HG03039 (cell line): ENCODE measurements at regions not wholly inside any gene's neighbourhood (a gene's known extent, or its start where the extent isn't known, plus 50 kb on each side); places are given as distances from the start of the nearest gene placed in this dataset.
A peak's percentile ranks its signal among the peaks of the same experiment; 100 is the strongest.

Source experiments
- ATAC-seq: cut with Tn5 transposase; IDR thresholded peaks from one replicate; pipeline ENCODE4 v1.9.1; 2021; ENCODE audit warnings: mild to moderate bottlenecking, moderate library complexity; ENCODE audit not compliant: unreplicated experiment

DNA sequence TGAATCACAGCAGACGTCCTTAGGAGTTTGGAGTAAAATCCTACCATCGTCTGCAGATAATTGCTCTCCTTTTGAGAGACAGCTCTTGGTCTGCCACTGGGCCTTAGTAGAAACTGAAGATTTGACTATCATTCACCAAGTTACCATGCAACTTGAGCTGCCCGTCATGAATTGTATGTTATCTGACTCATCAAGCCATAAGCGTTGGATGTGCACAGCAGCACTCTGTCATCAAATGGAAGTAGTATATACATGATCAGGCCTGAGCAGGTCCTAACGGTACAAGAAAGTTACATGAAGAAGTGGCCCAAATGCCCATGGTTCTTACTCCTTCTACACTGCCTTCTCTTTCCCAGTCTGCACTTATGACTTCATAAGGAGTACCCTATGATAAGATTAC, 317.8 kb downstream of the GPATCH2 start:
- ATAC-seq, result no peak

- no peak for ATAC-seq
Observed at GRCh38 chr1:217311766-217312165, 319.1 kb downstream of the GPATCH2 start.

- ATAC-seq, result no peak
Observed at GRCh38 chr1:217311269-217311668, 319.6 kb downstream of the GPATCH2 start.

DNA sequence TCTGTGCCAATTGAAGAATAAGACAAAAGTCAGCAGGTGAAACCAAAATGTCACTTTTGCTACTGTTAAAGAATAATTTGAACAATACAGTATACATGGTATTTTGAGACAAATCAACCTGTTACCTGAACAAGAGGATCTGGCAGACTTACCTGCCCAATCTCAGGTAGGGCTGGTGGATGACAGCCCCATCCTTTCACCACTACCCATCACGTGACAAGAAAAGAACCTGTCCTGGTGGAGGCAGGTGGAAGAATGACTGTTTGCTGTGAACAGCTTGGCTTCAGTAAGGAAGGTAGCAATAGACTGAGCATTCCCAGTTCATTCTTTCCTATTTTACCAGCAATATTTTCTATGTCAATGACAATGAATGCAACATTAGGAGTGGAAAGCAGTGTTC, 349.6 kb downstream of the GPATCH2 start:
- ATAC-seq, result no peak

- no peak for ATAC-seq
Observed at GRCh38 chr1:217275655-217276398, 355.1 kb downstream of the GPATCH2 start.

DNA sequence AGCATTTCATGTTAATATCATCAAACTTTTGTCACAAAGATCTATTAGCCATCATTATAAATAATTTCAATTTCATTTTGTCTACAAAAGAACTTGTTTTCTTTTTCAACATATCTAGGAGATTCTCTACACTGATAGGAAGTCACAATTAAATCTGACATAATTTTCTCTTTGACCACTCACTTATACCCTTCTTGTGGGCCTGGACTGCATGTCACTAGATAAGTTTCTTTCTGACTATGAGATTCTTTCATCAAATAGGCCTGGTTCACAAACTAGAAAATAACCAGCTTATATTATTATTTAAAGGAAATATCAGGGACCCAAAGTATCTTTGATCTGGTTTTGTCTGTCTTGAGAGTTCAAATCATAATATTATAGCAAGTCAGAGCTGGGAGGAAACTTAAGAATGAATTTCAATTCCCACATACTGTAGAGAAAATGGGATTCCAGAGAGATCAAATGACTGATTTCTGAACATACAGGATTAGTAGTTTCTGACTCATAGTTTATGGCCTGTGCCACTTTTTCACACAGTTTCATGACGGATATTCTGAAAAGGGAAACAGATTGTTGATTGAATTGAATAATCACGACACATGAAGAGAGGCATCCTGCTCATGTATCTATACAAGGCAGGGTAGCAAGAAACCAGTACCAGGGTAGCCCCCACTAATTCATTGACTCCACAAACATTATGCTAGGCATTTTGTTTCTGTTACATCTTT, 355.8 kb downstream of the GPATCH2 start:
- ATAC-seq, result peak; percentile 52

DNA sequence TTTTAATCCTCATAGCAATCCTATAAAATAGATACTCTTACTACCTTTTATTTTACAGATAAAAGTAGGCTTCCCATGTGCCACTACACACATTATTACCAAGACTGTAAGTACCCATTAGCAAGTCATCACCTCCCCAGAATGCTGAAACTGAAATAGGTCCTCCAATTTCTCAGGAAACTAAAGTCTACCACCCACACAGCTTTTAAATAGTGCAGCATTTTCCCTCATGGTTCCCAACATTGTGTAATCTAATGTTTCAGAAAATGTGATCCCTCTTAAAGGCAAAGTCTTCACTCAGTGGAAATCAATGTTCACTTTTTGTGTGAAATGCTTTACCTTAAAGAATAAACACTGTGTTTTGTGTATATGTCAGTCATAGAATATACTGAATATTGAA, 356.5 kb downstream of the GPATCH2 start:
- ATAC-seq, result no peak

GRCh38 chr1:217273866-217274265, 357.0 kb downstream of the GPATCH2 start:
- ATAC-seq, result no peak

GRCh38 chr1:217272385-217272784, 358.5 kb downstream of the GPATCH2 start:
- ATAC-seq, result no peak

GRCh38 chr1:217270101-217270500, 360.8 kb downstream of the GPATCH2 start:
- no peak for ATAC-seq

GRCh38 chr1:217268058-217268457, 362.8 kb downstream of the GPATCH2 start:
- ATAC-seq, result no peak

DNA sequence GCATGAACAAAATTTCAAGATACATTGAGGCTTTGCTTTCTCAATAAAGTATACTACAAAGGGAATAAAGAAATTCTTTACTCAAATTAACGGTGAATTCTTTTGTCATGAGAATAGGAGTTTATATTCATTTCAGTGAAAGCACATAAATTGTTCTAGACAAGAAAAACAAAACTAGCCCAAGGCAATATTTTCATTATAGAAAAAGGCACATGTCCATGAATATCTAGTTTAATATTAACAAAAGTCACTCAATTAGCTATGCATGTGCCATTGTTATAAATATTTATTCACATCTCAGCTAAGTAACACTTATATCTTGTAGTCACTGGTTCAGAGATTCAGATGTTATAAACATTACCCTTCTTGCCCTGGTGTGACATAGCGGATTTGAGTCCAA, 369.3 kb downstream of the GPATCH2 start:
- ATAC-seq, result no peak

DNA sequence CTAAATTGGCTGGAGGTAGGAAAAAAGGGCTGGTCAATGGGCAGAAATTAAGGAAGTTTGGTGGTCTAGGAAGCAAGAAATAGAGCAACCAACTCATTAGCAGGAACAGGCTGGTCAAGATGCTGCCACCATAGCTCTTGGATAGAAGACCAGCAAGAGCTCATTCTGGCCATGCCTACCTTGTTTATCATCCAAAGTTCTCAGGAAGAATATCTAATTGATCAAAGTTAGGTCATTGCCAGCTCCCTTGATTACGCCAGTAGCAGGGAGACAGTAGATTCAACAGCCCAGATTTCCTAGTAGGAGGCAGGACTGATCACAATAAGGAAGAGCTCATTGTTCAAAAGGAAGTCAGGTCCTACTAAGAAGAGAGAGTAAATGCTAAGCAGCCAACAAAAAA, 370.2 kb downstream of the GPATCH2 start:
- ATAC-seq, result no peak

DNA sequence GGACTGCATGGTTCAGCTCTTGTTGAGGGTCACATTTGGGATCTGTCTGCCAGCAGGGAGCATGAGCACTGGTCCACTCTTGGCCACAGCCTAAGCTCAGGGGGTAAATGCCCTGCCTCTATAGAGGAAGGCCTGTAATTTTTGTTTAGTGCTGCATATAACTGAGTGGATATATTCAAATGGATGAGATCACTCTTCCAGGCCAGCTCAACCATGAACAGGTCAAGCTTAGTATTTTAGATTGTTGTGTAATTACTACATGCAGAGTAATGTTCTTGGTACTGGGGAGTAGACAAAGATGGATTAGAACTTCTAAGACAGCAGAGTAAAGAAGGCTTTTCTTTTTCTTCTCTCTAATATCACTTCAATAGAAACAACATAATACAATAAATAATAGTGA, 376.9 kb downstream of the GPATCH2 start:
- ATAC-seq, result no peak

DNA sequence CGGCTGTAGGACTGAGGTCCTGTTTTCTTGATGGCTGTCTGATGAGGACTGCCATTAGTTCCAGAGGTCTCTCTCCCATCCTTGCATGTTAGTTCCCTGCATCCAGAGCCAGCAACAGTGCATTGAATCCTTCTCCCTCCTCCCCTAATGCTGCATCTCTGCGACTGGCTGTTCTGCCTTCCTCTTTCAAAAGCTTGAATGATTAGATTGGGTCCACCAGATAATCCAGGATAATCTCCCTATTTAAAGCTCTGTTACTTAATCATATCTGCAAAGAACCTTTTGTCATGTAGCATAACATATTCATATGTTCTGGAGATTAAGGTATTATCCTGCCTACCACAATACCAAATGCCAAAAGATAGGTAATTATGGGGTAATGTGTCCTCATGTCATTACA, 377.5 kb downstream of the GPATCH2 start:
- no peak for ATAC-seq

- ATAC-seq, result no peak
Observed at GRCh38 chr1:217251121-217251520, 379.8 kb downstream of the GPATCH2 start.

DNA sequence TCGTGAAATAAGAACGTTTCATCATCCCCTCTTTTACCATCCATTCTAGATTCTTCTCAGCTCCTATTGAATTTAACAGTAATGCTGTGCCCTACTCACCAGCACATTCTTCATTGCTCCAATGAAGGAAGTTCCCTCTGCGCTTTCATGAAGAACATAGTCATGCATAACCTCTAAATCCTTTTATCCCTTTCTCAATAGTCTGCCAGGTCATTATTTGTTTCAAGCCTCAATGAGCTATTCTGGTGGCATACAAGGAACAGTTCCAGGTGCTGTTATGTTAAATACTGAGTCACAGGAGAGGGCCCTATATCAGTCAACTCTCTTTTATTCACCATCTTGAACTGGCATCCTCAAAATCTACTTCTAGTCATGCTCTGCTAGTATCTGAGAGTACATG, 381.0 kb downstream of the GPATCH2 start:
- no peak for ATAC-seq

GRCh38 chr1:217244971-217245370, 385.9 kb downstream of the GPATCH2 start:
- no peak for ATAC-seq

DNA sequence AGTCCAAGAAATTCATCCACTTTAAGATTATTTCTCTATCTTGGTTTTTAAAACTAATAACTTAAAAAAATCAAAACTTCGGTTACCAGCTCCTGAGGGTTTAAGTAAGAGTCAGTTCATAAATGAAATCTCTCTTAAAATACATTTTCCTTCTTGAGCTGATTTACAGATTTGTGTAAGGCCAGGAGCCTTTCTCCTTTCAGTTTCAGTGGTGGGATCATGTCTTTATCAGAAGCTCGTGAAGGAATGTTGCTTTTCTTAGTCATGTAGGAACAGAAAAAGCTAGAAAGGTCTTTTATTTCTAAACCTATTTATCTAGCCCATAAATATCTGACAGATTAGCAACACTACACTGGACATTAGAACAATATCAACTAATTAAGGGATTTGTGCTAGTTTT, 390.2 kb downstream of the GPATCH2 start:
- ATAC-seq, result no peak

- no peak for ATAC-seq
Observed at GRCh38 chr1:217238945-217239344, 391.9 kb downstream of the GPATCH2 start.

- no peak for ATAC-seq
Observed at GRCh38 chr1:217230412-217230811, 400.5 kb downstream of the GPATCH2 start.

GRCh38 chr1:217228689-217229088, 402.2 kb downstream of the GPATCH2 start:
- no peak for ATAC-seq

GRCh38 chr1:217224201-217224600, 406.7 kb downstream of the GPATCH2 start:
- ATAC-seq, result no peak
